Gastroesophageal sphincter (tissue), 3 donors: ENCODE measurements at regions not wholly inside any gene's neighbourhood (a gene's known extent, or its start where the extent isn't known, plus 50 kb on each side); places are given as distances from the start of the nearest gene placed in this dataset.

Source experiments
- POLR2A ChIP-seq, 2 donors: fragments of 450-650 bp; IDR thresholded peaks; one replicate each; pipeline ENCODE4 v1.6.1; 2017; ENCODE audit warnings: antibody characterized with exemption in 2 of 2, mild to moderate bottlenecking in 2 of 2, moderate library complexity in 1 of 2
- POLR2AphosphoS5 ChIP-seq: sonication (generic); formaldehyde crosslinking; IDR thresholded peaks from one replicate; pipeline ENCODE4 v1.6.1; 2017; ENCODE audit warnings: antibody characterized with exemption
- TF ChIP-seq, protein P1 (sequence below), 4 experiments: fragments of 200-600 bp in 2 of 4; fragments of 450-650 bp in 2 of 4; sonication (generic) in 1 of 4; IDR thresholded peaks; one replicate each; pipeline ENCODE4 v1.5.1; 2017 to 2019; ENCODE audit warnings: antibody characterized with exemption in 4 of 4, mild to moderate bottlenecking in 2 of 4, moderate library complexity in 2 of 4

DNA sequence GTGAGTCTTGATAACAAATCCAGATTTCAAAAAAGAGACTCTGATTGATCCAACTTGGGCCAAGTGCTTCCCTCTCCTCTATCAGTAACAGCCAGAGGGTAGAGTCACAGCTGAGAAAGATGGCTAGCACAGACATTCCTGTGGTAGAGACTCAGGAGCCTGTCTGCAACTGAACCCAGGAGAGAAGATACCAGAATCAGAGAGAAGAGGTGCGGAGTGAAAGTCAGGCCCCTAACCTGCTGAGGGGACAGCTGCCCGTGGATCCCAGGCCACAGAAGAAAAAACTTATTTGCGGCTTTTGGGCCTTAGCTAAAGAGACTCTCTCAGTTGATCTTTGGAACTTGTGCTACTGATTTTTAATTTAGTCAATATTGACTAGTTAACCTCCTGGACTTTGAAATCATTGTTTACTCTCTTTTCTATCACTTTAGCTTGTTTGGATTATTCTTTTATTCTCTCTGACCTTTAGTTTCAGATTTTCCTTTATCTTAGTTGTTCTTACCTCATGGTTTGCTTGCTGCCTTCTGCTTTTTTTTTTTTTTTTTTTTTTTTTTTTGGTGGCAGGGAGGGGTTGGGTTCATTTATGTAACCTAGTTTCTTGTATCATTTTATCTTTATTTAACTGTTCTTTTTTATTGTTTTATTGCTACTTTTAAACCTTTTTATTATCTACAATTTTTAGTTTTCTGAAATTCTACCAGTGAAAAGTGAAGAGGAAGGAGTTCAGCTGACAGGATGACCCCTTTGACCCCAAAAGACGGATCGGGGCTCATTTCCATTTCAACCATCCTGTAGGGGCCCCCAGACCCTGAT lies 154.9 kb upstream of the KRR1 start:
- no peak for TF ChIP-seq POLR2AphosphoS5
- TF ChIP-seq POLR2A (IDR thresholded peaks at IDR 0.05), result no peak
- TF ChIP-seq, protein P1, sequence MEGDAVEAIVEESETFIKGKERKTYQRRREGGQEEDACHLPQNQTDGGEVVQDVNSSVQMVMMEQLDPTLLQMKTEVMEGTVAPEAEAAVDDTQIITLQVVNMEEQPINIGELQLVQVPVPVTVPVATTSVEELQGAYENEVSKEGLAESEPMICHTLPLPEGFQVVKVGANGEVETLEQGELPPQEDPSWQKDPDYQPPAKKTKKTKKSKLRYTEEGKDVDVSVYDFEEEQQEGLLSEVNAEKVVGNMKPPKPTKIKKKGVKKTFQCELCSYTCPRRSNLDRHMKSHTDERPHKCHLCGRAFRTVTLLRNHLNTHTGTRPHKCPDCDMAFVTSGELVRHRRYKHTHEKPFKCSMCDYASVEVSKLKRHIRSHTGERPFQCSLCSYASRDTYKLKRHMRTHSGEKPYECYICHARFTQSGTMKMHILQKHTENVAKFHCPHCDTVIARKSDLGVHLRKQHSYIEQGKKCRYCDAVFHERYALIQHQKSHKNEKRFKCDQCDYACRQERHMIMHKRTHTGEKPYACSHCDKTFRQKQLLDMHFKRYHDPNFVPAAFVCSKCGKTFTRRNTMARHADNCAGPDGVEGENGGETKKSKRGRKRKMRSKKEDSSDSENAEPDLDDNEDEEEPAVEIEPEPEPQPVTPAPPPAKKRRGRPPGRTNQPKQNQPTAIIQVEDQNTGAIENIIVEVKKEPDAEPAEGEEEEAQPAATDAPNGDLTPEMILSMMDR (IDR thresholded peaks at IDR 0.05), result no peak
